Right lung (tissue), 2 donors: ENCODE measurements at regions not wholly inside any gene's neighbourhood (a gene's known extent, or its start where the extent isn't known, plus 50 kb on each side); places are given as distances from the start of the nearest gene placed in this dataset.

Experiments
- DNase-seq, 2 donors: peaks; one replicate each; pipeline ENCODE4 v3.0.0-alpha.2; 2013

- DNase-seq, result no peak
Measured at GRCh38 chr3:117079997-117080396, 370.4 kb downstream of the TUSC7 start.

GRCh38 chr3:117080872-117081271, 371.3 kb downstream of the TUSC7 start:
- DNase-seq, result no peak

- no peak for DNase-seq
Measured at GRCh38 chr3:117084277-117084676, 374.7 kb downstream of the TUSC7 start.

- no peak for DNase-seq
Measured at GRCh38 chr3:117084739-117085270, 375.2 kb downstream of the TUSC7 start.

- no peak for DNase-seq
Measured at GRCh38 chr3:117091676-117092075, 382.1 kb downstream of the TUSC7 start.

- no peak for DNase-seq
Measured at GRCh38 chr3:117096549-117096948, 387.0 kb downstream of the TUSC7 start.

GRCh38 chr3:117097351-117097750, 387.8 kb downstream of the TUSC7 start:
- no peak for DNase-seq

- no peak for DNase-seq
Measured at GRCh38 chr3:117101697-117102096, 392.1 kb downstream of the TUSC7 start.

GRCh38 chr3:117102426-117102825, 392.8 kb downstream of the TUSC7 start:
- no peak for DNase-seq

- no peak for DNase-seq
Measured at GRCh38 chr3:117103675-117104074, 394.1 kb downstream of the TUSC7 start.

GRCh38 chr3:117104381-117104780, 394.8 kb downstream of the TUSC7 start:
- DNase-seq, result no peak

GRCh38 chr3:117104792-117105191, 395.2 kb downstream of the TUSC7 start:
- DNase-seq, result no peak

GRCh38 chr3:117105686-117106085, 396.1 kb downstream of the TUSC7 start:
- DNase-seq, result no peak

GRCh38 chr3:117106396-117106795, 396.8 kb downstream of the TUSC7 start:
- no peak for DNase-seq

- no peak for DNase-seq
Measured at GRCh38 chr3:117107946-117108345, 398.4 kb downstream of the TUSC7 start.

- DNase-seq, result no peak
Measured at GRCh38 chr3:117109178-117109577, 399.6 kb downstream of the TUSC7 start.

- no peak for DNase-seq
Measured at GRCh38 chr3:117114517-117115265, 405.1 kb downstream of the TUSC7 start.

GRCh38 chr3:117117188-117117936, 407.8 kb downstream of the TUSC7 start:
- no peak for DNase-seq

GRCh38 chr3:117118604-117119003, 409.0 kb downstream of the TUSC7 start:
- DNase-seq, result no peak

- DNase-seq, result no peak
Measured at GRCh38 chr3:117120014-117120413, 410.4 kb downstream of the TUSC7 start.

GRCh38 chr3:117122609-117123008, 413.0 kb downstream of the TUSC7 start:
- no peak for DNase-seq

GRCh38 chr3:117126460-117126859, 416.9 kb downstream of the TUSC7 start:
- DNase-seq, result no peak

- no peak for DNase-seq
Measured at GRCh38 chr3:117126946-117127546, 417.5 kb downstream of the TUSC7 start.
